AG04450 (cell line): ENCODE measurements at regions not wholly inside any gene's neighbourhood (a gene's known extent, or its start where the extent isn't known, plus 50 kb on each side); places are given as distances from the start of the nearest gene placed in this dataset.

Experiments used
- CTCF ChIA-PET: fragments of 300-600, 350-600 bp; formaldehyde crosslinking; extraction: SDS; loops from one replicate; lab custom pipeline; 2022; ENCODE audit warnings: antibody characterized with exemption, inconsistent platforms; lab: Charles Lee
- POLR2A ChIA-PET: fragments of 350-600 bp; formaldehyde crosslinking; extraction: SDS; loops from one replicate; lab custom pipeline; 2021; ENCODE audit warnings: antibody characterized with exemption, inconsistent platforms; lab: Yijun Ruan, JAX
- DNase-seq: peaks from one replicate; pipeline ENCODE4 v3.0.0-alpha.2; 2011; ENCODE audit warnings: low read depth, low spot score
- H3K27ac ChIP-seq: one replicate; pipeline ENCODE4 v1.5.1; 2012; ENCODE audit warnings: low read depth, low read length, control low read depth
- H3K27me3 ChIP-seq: one replicate; pipeline ENCODE4 v1.6.0; 2012; ENCODE audit warnings: low read length; ENCODE audit not compliant: control insufficient read depth, insufficient read depth
- H3K4me3 ChIP-seq: 2 replicates; pipeline ENCODE4 v1.5.1; 2011; ENCODE audit warnings: mild to moderate bottlenecking, low read depth, low read length, control low read depth
- H3K9me3 ChIP-seq: 2 replicates; pipeline ENCODE4 v1.5.1; 2012; ENCODE audit warnings: low read length; ENCODE audit not compliant: control insufficient read depth, insufficient read depth
- CTCF ChIP-seq: IDR thresholded peaks from 2 replicates; pipeline ENCODE4 v1.5.1; 2011; ENCODE audit warnings: low read depth, low read length, control low read depth, inconsistent platforms

- ChIA-PET CTCF (interaction anchor here (1.6 to 1.7 kb wide), 2 partner anchors 8 to 143 kb away, joined by 7 to 9 read pairs; no protein-coding TSS in a partner anchor), POLR2A (no interaction called here)
- H3K27me3 ChIP-seq, result peaks cover 2% of the 10 kb centered on the region
- H3K27ac ChIP-seq, result no peak overlapping the region
- no peak for DNase-seq
- no peak overlapping the region for H3K4me3 ChIP-seq
- H3K9me3 ChIP-seq, result no peaks in the 10 kb centered on the region
- TF ChIP-seq CTCF, result no peak
These were observed 56.7 kb upstream of the ZC3H11B start for GRCh38 chr1:219669556-219669955.

GRCh38 chr1:219669042-219669441 lies 56.1 kb upstream of the ZC3H11B start:
- Histone ChIP-seq H3K9me3 (no peaks in the 10 kb centered on the region), H3K4me3 (no peak overlapping the region), H3K27me3 (peaks cover 2% of the 10 kb centered on the region), H3K27ac (no peak overlapping the region)
- ChIA-PET CTCF (interaction anchor here (1.6 to 1.7 kb wide), 2 partner anchors 8 to 144 kb away, joined by 7 to 9 read pairs; no protein-coding TSS in a partner anchor), POLR2A (no interaction called here)
- no peak for TF ChIP-seq CTCF
- DNase-seq, result no peak

- DNase-seq, result no peak
- H3K4me3 ChIP-seq, result no peak overlapping the region
- CTCF ChIA-PET, result interaction anchor here (1.6 kb wide), 1 partner anchor 144 kb away, joined by 7 read pairs; no protein-coding TSS in a partner anchor
- POLR2A ChIA-PET, result no interaction called here
- TF ChIP-seq CTCF, result no peak
- H3K9me3 ChIP-seq, result no peaks in the 10 kb centered on the region
- H3K27me3 ChIP-seq, result peaks cover 2% of the 10 kb centered on the region
- no peak overlapping the region for H3K27ac ChIP-seq
These were observed 55.5 kb upstream of the ZC3H11B start for GRCh38 chr1:219668446-219668845.

- POLR2A ChIA-PET, result no interaction called here
- no peak overlapping the region for H3K27ac ChIP-seq
- H3K9me3 ChIP-seq, result no peaks in the 10 kb centered on the region
- no peak for DNase-seq
- CTCF ChIA-PET, result no interaction called here
- no peak overlapping the region for H3K4me3 ChIP-seq
- peaks cover 2% of the 10 kb centered on the region for H3K27me3 ChIP-seq
- TF ChIP-seq CTCF, result no peak
These were observed 53.3 kb upstream of the ZC3H11B start for GRCh38 chr1:219666242-219666641.

- ChIA-PET POLR2A (no interaction called here), CTCF (no interaction called here)
- H3K4me3 ChIP-seq, result no peak overlapping the region
- peaks cover 2% of the 10 kb centered on the region for H3K27me3 ChIP-seq
- H3K9me3 ChIP-seq, result no peaks in the 10 kb centered on the region
- TF ChIP-seq CTCF, result no peak
- DNase-seq, result no peak
- H3K27ac ChIP-seq, result no peak overlapping the region
These were observed 52.2 kb upstream of the ZC3H11B start for GRCh38 chr1:219665089-219665488.
